K562 (cell line): ENCODE measurements at regions not wholly inside any gene's neighbourhood (a gene's known extent, or its start where the extent isn't known, plus 50 kb on each side); places are given as distances from the start of the nearest gene placed in this dataset.

Experiments
- ATAC-seq: fragments of 200-7000 bp; cut with Tn5 transposase; 3 replicates; pipeline ENCODE4 v1.9.1; 2020; ENCODE audit warnings: moderate library complexity
- BruUV-seq: library from RNA; stranded (reverse); fragments of 400-500 nt; replicated peaks from 2 replicates; lab custom pipeline; 2021; lab: Mats Ljungman, UMichigan
- CTCF ChIA-PET: fragments of 300-600 bp; formaldehyde crosslinking; extraction: SDS; loops from one replicate; lab custom pipeline; 2021; ENCODE audit warnings: low intra/inter-chr PET ratio; lab: Yijun Ruan, JAX
- POLR2A ChIA-PET: fragments of 300-600, 350-650 bp; sonication (Branson Sonifier 250); formaldehyde crosslinking; extraction: SDS; loops from one replicate; lab custom pipeline; 2021; ENCODE audit warnings: antibody characterized with exemption, inconsistent platforms; lab: Yijun Ruan, JAX
- DNase-seq, 4 experiments: peaks; one replicate each; pipeline versions ENCODE4 v3.0.0 to v3.0.0-alpha.2; 2011 to 2018; ENCODE audit warnings: low spot score in 3 of 4, mixed read lengths in 3 of 4; ENCODE audit errors: extremely low read depth in 1 of 4
- FAIRE-seq: peaks from 2 replicates; lab custom pipeline; 2011; peaks lifted over from hg19 to GRCh38; lab: Jason Lieb, UNC
- H2AFZ ChIP-seq: 2 replicates; pipeline ENCODE4 v1.6.0; 2011; ENCODE audit warnings: low read depth, low read length, control low read depth, inconsistent platforms
- H3K27ac ChIP-seq: fragments of 200-600 bp; 3 replicates; pipeline ENCODE4 v1.8.0; 2011; ENCODE audit warnings: low read depth, mild to moderate bottlenecking, control low read depth, inconsistent platforms, low read length, moderate library complexity, mixed read lengths; ENCODE audit errors: extremely low read depth
- H3K27me3 ChIP-seq, 2 experiments: fragments of 300-600 bp in 1 of 2; 2 replicates in 1 of 2; 3 replicates in 1 of 2; pipeline versions ENCODE4 v1.6.0 to v1.8.0; 2011; ENCODE audit warnings: inconsistent platforms in 2 of 2, low read length in 2 of 2, mild to moderate bottlenecking in 1 of 2, mixed read lengths in 1 of 2, moderate library complexity in 1 of 2; ENCODE audit not compliant: control insufficient read depth in 2 of 2, insufficient read depth in 2 of 2
- H3K36me3 ChIP-seq: fragments of 300-600 bp; 3 replicates; pipeline ENCODE4 v1.8.0; 2011; ENCODE audit warnings: mild to moderate bottlenecking, low read length, inconsistent platforms; ENCODE audit not compliant: control insufficient read depth, insufficient read depth
- H3K4me1 ChIP-seq, 2 experiments: fragments of 200-600 bp in 1 of 2; replicated peaks in 1 of 2; 2 replicates in 1 of 2; 3 replicates in 1 of 2; pipeline versions ENCODE4 v1.5.1 to v1.8.0; 2011; ENCODE audit warnings: inconsistent platforms in 2 of 2, low read length in 2 of 2, mild to moderate bottlenecking in 1 of 2, mixed read lengths in 1 of 2, moderate library complexity in 1 of 2; ENCODE audit not compliant: control insufficient read depth in 2 of 2, insufficient read depth in 2 of 2
- H3K4me2 ChIP-seq: 2 replicates; pipeline ENCODE4 v1.6.1; 2011; ENCODE audit warnings: low read length, control low read depth, inconsistent platforms, mixed read lengths; ENCODE audit not compliant: insufficient read depth
- H3K4me3 ChIP-seq: fragments of 200-600 bp; sonication (generic), shearing (Covaris generic); 2 replicates; pipeline ENCODE4 v1.5.1; 2016; ENCODE audit warnings: control low read depth, inconsistent platforms
- H3K79me2 ChIP-seq: fragments of 200-600 bp; 3 replicates; pipeline ENCODE4 v1.8.0; 2011; ENCODE audit warnings: low read length, inconsistent platforms; ENCODE audit not compliant: control insufficient read depth, insufficient read depth
- H3K9ac ChIP-seq, 2 experiments: 2 replicates each; pipeline versions ENCODE4 v1.6.0 to v1.6.1; 2011; ENCODE audit warnings: low read depth in 2 of 2, low read length in 2 of 2, control low read depth in 1 of 2, inconsistent platforms in 1 of 2, mild to moderate bottlenecking in 1 of 2, mixed read lengths in 1 of 2; ENCODE audit not compliant: insufficient read depth in 1 of 2
- H3K9me1 ChIP-seq: one replicate; pipeline ENCODE4 v1.6.0; 2011; ENCODE audit warnings: inconsistent platforms, mild to moderate bottlenecking, low read length, moderate library complexity; ENCODE audit not compliant: control insufficient read depth, insufficient read depth
- H3K9me3 ChIP-seq: replicated peaks from 2 replicates; pipeline ENCODE4 v1.5.1; 2011; ENCODE audit warnings: low read depth, low read length, inconsistent platforms; ENCODE audit not compliant: control insufficient read depth, insufficient read depth
- H4K20me1 ChIP-seq: replicated peaks from 2 replicates; pipeline ENCODE4 v1.6.1; 2011; ENCODE audit warnings: low read length, inconsistent platforms, mixed read lengths; ENCODE audit not compliant: control insufficient read depth, insufficient read depth
- ARID1B ChIP-seq: fragments of 450-650 bp; IDR thresholded peaks from 2 replicates; pipeline ENCODE4 v1.6.1; 2016; ENCODE audit warnings: antibody characterized with exemption, mild to moderate bottlenecking, inconsistent platforms
- CBFA2T2 ChIP-seq: fragments of 450-650 bp; conservative IDR thresholded peaks from 2 replicates; pipeline ENCODE4 v1.6.1; 2017; ENCODE audit warnings: mild to moderate bottlenecking
- DDX20 ChIP-seq: fragments of 450-650 bp; IDR thresholded peaks from 2 replicates; pipeline ENCODE4 v1.6.1; 2016; ENCODE audit warnings: missing genetic modification characterization, low read depth, mild to moderate bottlenecking, missing compliant biosample characterization, moderate library complexity
- DMBX1 ChIP-seq: fragments of 250-450 bp; sonication (Bioruptor Pico); IDR thresholded peaks from 2 replicates; pipeline ENCODE4 v1.8.0; 2022; ENCODE audit warnings: inconsistent platforms, mild to moderate bottlenecking, moderate library complexity, borderline replicate concordance
- EP300 ChIP-seq: IDR thresholded peaks from 2 replicates; pipeline ENCODE4 v1.6.1; 2012; ENCODE audit warnings: low read length, improper control_type of control experiment
- EP400 ChIP-seq: fragments of 450-650 bp; IDR thresholded peaks from 2 replicates; pipeline ENCODE4 v1.6.1; 2017; ENCODE audit warnings: antibody characterized with exemption, mild to moderate bottlenecking, moderate library complexity
- ETV5 ChIP-seq: sonication (generic); formaldehyde crosslinking; IDR thresholded peaks from 2 replicates; pipeline ENCODE4 v1.4.0; 2020; ENCODE audit warnings: low read depth, mild to moderate bottlenecking, missing genetic modification reagents
- HES1 ChIP-seq: fragments of 450-650 bp; IDR thresholded peaks from 2 replicates; pipeline ENCODE4 v1.6.1; 2016; ENCODE audit warnings: low read depth, mild to moderate bottlenecking, moderate library complexity
- MAFG ChIP-seq: fragments of 450-650 bp; conservative IDR thresholded peaks from 2 replicates; pipeline ENCODE4 v1.6.1; 2016; ENCODE audit warnings: missing genetic modification characterization, missing compliant biosample characterization
- MEIS2 ChIP-seq: fragments of 450-650 bp; IDR thresholded peaks from 2 replicates; pipeline ENCODE4 v1.6.1; 2014; ENCODE audit warnings: mild to moderate bottlenecking; ENCODE audit not compliant: partially characterized antibody
- PHB2 ChIP-seq: fragments of 450-650 bp; IDR thresholded peaks from 2 replicates; pipeline ENCODE4 v1.6.1; 2017; ENCODE audit warnings: low read depth
- POLR3G ChIP-seq: IDR thresholded peaks from 2 replicates; pipeline ENCODE4 v1.6.1; 2011; ENCODE audit not compliant: insufficient read length, insufficient replicate concordance; ENCODE audit errors: extremely low read depth
- RB1 ChIP-seq: fragments of 450-650 bp; IDR thresholded peaks from 2 replicates; pipeline ENCODE4 v1.6.1; 2017; ENCODE audit warnings: low read depth, mild to moderate bottlenecking
- SMARCA5 ChIP-seq: fragments of 450-650 bp; IDR thresholded peaks from 2 replicates; pipeline ENCODE4 v1.6.1; 2016
- SOX6 ChIP-seq: fragments of 450-650 bp; IDR thresholded peaks from 2 replicates; pipeline ENCODE4 v1.6.1; 2014; ENCODE audit warnings: mild to moderate bottlenecking
- ZMIZ1 ChIP-seq, 2 experiments: fragments of 150-350 bp in 1 of 2; IDR thresholded peaks; 2 replicates each; pipeline ENCODE4 v1.6.1; 2012 to 2016; ENCODE audit warnings: low read depth in 2 of 2, low read length in 2 of 2, mild to moderate bottlenecking in 1 of 2, moderate library complexity in 1 of 2
- ZNF655 ChIP-seq: fragments of 250-450 bp; sonication (Bioruptor Pico); IDR thresholded peaks from 2 replicates; pipeline ENCODE4 v1.5.0; 2021
- WGBS: fragments of 100-300 bp; shearing (Covaris generic); methylation state at CpG from one replicate; pipeline ENCODE4 v1.1.6; 2016; ENCODE audit warnings: low coverage, mixed read lengths; ENCODE audit not compliant: insufficient coverage; ENCODE audit errors: missing lambda C conversion rate; 5-methylcytosine and 5-hydroxymethylcytosine counted together
- in situ Hi-C: fragments of 300-500 bp; cut with MboI; formaldehyde crosslinking; loops from 4 replicates; pipeline ENCODE4 v1.15.0; 2018; ENCODE audit warnings: inconsistent platforms, mixed read lengths
- intact Hi-C: fragments of 100-400 bp; cut with micrococcal nuclease; formaldehyde crosslinking; loops from 2 replicates; pipeline ENCODE4 v1.14.2; 2022

- no peak overlapping the region for H3K27ac ChIP-seq
- in situ Hi-C loops, result no loop called here
- intact Hi-C loops, result no loop called here
- H3K27me3 ChIP-seq, result peaks cover 0 to 19% of the 10 kb centered on the region in 2 experiments; a peak in 3 of 5 replicates
- peaks cover 9% of the 10 kb centered on the region for H4K20me1 ChIP-seq
- CTCF ChIA-PET, result no interaction called here
- peak overlapping the region; percentile 12; the same call in 1 of the 2 replicates for H2AFZ ChIP-seq
- peak overlapping the region; percentile 57 for H3K4me2 ChIP-seq
- FAIRE-seq, result peak; percentile 49
- no peaks in the 10 kb centered on the region; the same call in 1 of the 2 replicates for H3K9me3 ChIP-seq
- no peaks in the 10 kb centered on the region for H3K36me3 ChIP-seq
- no peaks in the 10 kb centered on the region for H3K79me2 ChIP-seq
- peak overlapping the region in 1 of 2 experiments; percentile 50; a peak in 1 of 4 replicates for H3K9ac ChIP-seq
- peaks cover 10 to 33% of the 10 kb centered on the region in 2 experiments; a peak in 4 of 5 replicates for H3K4me1 ChIP-seq
- DNase-seq, result peak in 2 of 4 experiments; percentile 63 to 67
- POLR2A ChIA-PET, result interaction anchor here (0.5 to 1.3 kb wide), 5 partner anchors 11 to 498 kb away, joined by 3 to 6 read pairs (median 3); no protein-coding TSS in a partner anchor
- 2% methylated on average over 12 of the region's 12 CpGs for WGBS
- no TSS peak for BruUV-seq
- peak; percentile 31 for ATAC-seq
- no peak overlapping the region for H3K4me3 ChIP-seq
- peaks cover 3% of the 10 kb centered on the region for H3K9me1 ChIP-seq
- peak; percentile 11; the same call in 1 of the 2 replicates for TF ChIP-seq PHB2
- TF ChIP-seq EP400, result no peak
- TF ChIP-seq MAFG, result no peak
- TF ChIP-seq SMARCA5, result no peak
- no peak for TF ChIP-seq RB1
- TF ChIP-seq DDX20 (tag), result no peak
- TF ChIP-seq ZNF655 (CRISPR knock-in tag), result no peak
- peak; percentile 78; the same call in 1 of the 2 replicates for TF ChIP-seq EP300
- peak; percentile 90 for TF ChIP-seq CBFA2T2
- 0 out of 2 replicates have a peak, but pooled peaks have one; percentile 18 for TF ChIP-seq DMBX1 (CRISPR knock-in tag)
- peak; percentile 90 for TF ChIP-seq ARID1B
- peak; percentile 94 for TF ChIP-seq MEIS2
- TF ChIP-seq HES1, result 0 out of 2 replicates have a peak, but pooled peaks have one; percentile 17
- TF ChIP-seq SOX6, result peak; percentile 71
- peak in 1 of 2 experiments; percentile 13; a peak in 1 of 4 replicates for TF ChIP-seq ZMIZ1 (IDR thresholded peaks at IDR 0.05; ENCODE audit: low read depth in 2 of 2, low read length in 2 of 2)
- no peak for TF ChIP-seq ETV5
- TF ChIP-seq POLR3G, result no peak
These were observed 92.2 kb downstream of the TEX51 start for GRCh38 chr2:126990605-126991532.
